ENCODE measurements at regions not wholly inside any gene's neighbourhood (a gene's known extent, or its start where the extent isn't known, plus 50 kb on each side); places are given as distances from the start of the nearest gene placed in this dataset.

GRCh38 chr10:44856696-44857095, 54.4 kb upstream of the TMEM72 start:
- no peak for DNase-seq (ENCODE audit: low spot score)

GRCh38 chr10:44857363-44858016, 53.6 kb upstream of the TMEM72 start:
- peak; percentile 89 for DNase-seq (ENCODE audit: low spot score)

- no peak for DNase-seq (ENCODE audit: low spot score)
These were observed 53.1 kb upstream of the TMEM72 start for GRCh38 chr10:44858017-44858371.

- no peak for DNase-seq (ENCODE audit: low spot score)
These were observed 52.1 kb upstream of the TMEM72 start for GRCh38 chr10:44858988-44859387.

GRCh38 chr10:44859546-44860285, 51.4 kb upstream of the TMEM72 start:
- DNase-seq (ENCODE audit: low spot score): no peak

GRCh38 chr10:44860811-44861736, 50.1 kb upstream of the TMEM72 start:
- DNase-seq (ENCODE audit: low spot score): peak; percentile 93
